LNCaP clone FGC (cell line): ENCODE measurements at regions not wholly inside any gene's neighbourhood (a gene's known extent, or its start where the extent isn't known, plus 50 kb on each side); places are given as distances from the start of the nearest gene placed in this dataset.
"Not testable (repeated sequence)": the region's sequence is repeated elsewhere in the genome, so short reads cannot be mapped to it uniquely, and the experiment has no call there.

Experiments used
- DNase-seq: peaks from one replicate; pipeline ENCODE4 v3.0.0-alpha.2; 2011; ENCODE audit warnings: low read depth
- H3K4me3 ChIP-seq: 2 replicates; pipeline ENCODE4 v1.5.1; 2011; ENCODE audit warnings: mild to moderate bottlenecking, low read depth, low read length, control low read depth
- TF ChIP-seq, protein P1 (sequence below): IDR thresholded peaks from 2 replicates; pipeline ENCODE4 v1.5.1; 2012; ENCODE audit warnings: mild to moderate bottlenecking; ENCODE audit not compliant: control insufficient read depth, insufficient read depth; ENCODE audit errors: extremely low read depth

DNA sequence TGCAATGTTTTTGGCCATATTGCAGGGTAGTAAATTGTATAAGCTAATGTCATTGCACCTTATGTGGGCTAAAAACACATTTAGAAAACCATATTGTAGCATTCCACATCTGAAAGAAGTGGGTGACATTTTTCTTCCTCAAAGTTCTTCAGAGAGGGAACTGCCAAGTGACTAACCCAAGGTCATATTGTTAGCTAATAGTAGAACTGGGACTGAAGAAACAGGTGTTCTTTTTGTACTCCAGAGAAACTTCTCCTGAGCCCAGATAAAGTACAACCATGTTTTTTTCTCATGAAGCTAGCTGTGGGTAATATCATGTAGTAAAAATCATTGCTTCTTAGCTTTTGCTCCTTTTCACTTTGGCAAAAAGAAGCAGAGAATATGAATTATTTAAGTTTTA, 333.0 kb downstream of the NSUN3 start:
- DNase-seq, result no peak
- no peak overlapping the region for H3K4me3 ChIP-seq
- TF ChIP-seq, protein P1, sequence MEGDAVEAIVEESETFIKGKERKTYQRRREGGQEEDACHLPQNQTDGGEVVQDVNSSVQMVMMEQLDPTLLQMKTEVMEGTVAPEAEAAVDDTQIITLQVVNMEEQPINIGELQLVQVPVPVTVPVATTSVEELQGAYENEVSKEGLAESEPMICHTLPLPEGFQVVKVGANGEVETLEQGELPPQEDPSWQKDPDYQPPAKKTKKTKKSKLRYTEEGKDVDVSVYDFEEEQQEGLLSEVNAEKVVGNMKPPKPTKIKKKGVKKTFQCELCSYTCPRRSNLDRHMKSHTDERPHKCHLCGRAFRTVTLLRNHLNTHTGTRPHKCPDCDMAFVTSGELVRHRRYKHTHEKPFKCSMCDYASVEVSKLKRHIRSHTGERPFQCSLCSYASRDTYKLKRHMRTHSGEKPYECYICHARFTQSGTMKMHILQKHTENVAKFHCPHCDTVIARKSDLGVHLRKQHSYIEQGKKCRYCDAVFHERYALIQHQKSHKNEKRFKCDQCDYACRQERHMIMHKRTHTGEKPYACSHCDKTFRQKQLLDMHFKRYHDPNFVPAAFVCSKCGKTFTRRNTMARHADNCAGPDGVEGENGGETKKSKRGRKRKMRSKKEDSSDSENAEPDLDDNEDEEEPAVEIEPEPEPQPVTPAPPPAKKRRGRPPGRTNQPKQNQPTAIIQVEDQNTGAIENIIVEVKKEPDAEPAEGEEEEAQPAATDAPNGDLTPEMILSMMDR, result no peak

DNA sequence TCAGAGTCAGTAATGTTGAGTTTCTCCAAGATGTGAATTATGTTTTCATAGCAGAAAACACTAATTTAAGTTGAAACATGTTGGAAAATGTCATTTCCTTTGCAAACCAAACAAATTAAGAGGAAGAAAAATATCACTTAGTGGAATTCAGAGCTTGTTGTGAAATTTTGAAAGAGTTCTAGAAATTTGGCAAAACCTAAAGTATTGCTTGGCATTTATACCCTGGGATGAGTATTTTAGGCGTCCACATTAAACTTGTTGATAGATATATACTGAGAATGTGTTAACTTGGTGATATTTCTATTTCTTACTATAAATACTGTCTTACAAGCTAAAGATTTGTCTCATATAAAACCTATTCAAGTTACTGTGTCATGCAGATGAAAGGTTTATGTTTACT, 335.2 kb downstream of the NSUN3 start:
- no peak for DNase-seq
- TF ChIP-seq, protein P1, result no peak
- H3K4me3 ChIP-seq, result no peak overlapping the region

DNA sequence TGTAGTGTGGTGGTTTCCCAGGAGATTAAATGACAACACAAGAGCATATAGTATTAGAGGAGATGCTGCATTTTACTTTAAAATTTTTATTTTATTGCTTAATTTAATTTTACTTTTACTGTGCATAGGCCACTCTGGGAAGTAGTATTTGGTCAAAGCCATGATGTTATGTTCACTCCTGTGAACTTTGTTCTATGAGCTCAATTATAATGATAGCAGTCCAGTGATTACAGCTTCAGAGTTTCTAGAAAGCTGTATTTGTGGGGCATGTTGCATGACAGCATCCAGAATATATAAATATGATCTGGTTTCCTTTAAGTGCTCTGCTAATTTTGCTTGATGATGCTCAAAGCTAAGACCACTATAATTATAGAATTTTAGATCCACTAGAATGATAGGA, 338.6 kb downstream of the NSUN3 start:
- TF ChIP-seq, protein P1, result no peak
- DNase-seq, result no peak
- H3K4me3 ChIP-seq, result no peak overlapping the region

DNA sequence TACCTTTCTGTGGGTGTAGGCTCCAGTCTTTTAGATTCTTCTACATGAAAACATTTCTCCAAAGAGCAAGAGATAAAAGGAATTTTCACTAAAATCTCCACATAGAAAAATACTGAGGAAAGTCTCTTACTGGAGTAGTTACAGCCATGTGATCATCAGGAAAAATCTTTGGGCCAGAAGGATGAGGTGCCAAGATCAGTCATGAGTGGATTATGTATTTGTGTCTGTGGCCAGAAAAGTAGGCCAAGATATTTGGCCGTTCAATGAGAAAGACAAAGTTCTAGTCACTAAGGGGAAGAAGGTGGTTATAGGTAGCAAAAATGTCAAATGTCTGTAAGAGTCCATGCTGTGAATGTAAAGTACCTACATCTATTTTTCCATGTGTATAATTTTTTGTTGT, 339.3 kb downstream of the NSUN3 start:
- no peak overlapping the region for H3K4me3 ChIP-seq
- no peak for DNase-seq
- TF ChIP-seq, protein P1, result no peak

DNA sequence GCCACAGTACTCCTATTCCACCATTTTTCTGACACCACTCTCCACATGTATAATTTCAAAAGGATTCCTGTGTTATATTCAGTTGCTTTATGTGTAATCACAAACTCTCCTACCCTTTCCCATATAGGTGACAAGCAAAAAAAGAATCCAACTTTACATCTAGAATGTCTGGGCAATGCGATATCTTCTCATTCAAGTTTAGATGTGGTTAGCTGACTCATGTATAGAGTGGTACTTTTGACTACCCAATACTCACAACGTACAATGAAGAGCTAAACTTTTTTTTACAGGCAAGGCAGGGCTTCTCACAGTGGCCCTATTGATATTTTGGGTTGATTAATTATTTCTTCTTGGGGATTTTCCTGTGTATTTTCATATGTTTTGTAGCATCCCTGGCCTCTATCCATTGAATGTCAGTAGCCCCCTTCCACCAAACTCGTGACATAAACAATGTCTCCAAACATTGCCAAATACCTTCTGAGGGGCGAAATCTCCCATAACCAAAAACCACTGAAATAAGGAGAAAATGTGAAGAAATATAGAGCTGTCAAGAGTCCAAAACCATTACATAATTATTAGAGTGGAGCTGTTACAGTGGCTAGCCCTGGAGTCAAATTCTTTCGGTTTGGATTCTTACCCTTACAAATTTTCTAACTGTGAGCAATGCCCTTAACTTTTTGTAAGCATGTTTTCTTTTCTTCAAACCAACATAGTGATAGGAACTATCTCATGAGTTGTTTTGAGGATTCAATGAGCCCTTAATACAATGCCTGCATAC, 342.6 kb downstream of the NSUN3 start:
- H3K4me3 ChIP-seq, result no peak overlapping the region
- TF ChIP-seq, protein P1, result no peak

DNA sequence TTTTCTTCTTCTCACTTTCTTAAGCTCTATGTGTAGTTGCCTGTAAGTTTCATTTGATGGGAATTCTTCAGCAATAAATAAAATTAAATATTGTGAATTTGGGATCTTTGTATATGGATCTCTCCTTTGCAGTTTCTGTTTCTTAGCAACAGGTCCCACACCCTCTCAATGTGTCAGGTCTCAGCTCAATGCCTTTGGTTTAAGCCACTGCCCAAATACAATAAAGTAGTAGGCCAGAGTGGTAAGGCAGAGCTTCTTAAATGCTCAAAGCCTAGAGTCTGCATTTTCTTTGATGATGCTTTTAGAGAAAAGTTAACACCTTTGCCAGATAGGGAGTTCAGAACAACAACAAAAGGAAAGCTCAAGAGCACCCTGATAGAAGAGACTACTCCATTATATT, 343.7 kb downstream of the NSUN3 start:
- no peak for DNase-seq
- TF ChIP-seq, protein P1, result no peak
- no peak overlapping the region for H3K4me3 ChIP-seq

More for the DNA sequence above, 342.6 kb downstream of the NSUN3 start:
- DNase-seq, result no peak

DNA sequence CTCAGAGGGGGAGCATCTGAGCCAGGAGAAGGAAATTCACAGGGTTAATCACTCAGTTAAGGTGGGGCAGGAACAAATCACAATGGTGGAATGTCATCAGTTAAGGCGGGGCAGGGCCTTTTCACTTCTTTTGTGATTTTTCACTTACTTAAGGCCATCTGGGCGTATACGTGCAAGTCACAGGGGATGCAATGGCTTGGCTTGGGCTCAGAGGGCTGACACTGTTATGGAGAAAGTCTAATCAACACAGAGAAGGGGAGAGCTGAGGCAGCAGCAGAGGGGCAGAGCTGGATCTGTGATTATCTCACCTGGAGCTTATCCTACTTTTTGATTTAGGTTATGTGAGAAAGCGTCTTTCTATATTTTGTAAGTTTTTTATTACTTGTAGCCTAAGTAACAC, 350.1 kb downstream of the NSUN3 start:
- DNase-seq, H3K4me3 ChIP-seq: not testable (repeated sequence)
